Common myeloid progenitor, CD34-positive (primary cell): ENCODE measurements at regions not wholly inside any gene's neighbourhood (a gene's known extent, or its start where the extent isn't known, plus 50 kb on each side); places are given as distances from the start of the nearest gene placed in this dataset.

Experiments
- CTCF ChIA-PET: fragments of 350-600 bp; sonication (Branson Sonifier 250); formaldehyde crosslinking; loops from one replicate; lab custom pipeline; 2021; ENCODE audit warnings: antibody characterized with exemption; lab: Charles Lee
- POLR2A ChIA-PET: fragments of 350-600 bp; sonication (Branson Sonifier 250); formaldehyde crosslinking; loops from one replicate; lab custom pipeline; 2021; ENCODE audit warnings: antibody characterized with exemption; lab: Charles Lee
- DNase-seq, 3 donors: peaks; one replicate each; pipeline versions ENCODE4 v3.0.0 to v3.0.0-alpha.2; 2013
- H3K27ac ChIP-seq, 2 experiments: 1 replicate in 1 of 2; 2 replicates in 1 of 2; pipeline ENCODE4 v1.7.0; 2013; ENCODE audit warnings: inconsistent platforms in 2 of 2, low read length in 2 of 2, mild to moderate bottlenecking in 2 of 2, low read depth in 1 of 2, moderate library complexity in 1 of 2; ENCODE audit not compliant: severe bottlenecking in 2 of 2, insufficient read depth in 1 of 2, poor library complexity in 1 of 2
- H3K27me3 ChIP-seq, 5 experiments: replicated peaks in 2 of 5; 1 replicate in 3 of 5; 2 replicates in 2 of 5; pipeline versions ENCODE4 v1.6.1 to v1.7.0; 2013; ENCODE audit warnings: low read length in 4 of 5, mild to moderate bottlenecking in 2 of 5, moderate library complexity in 2 of 5, inconsistent platforms in 1 of 5; ENCODE audit not compliant: insufficient read depth in 5 of 5, control insufficient read depth in 4 of 5
- H3K36me3 ChIP-seq, 4 experiments: 1 replicate in 2 of 4; 2 replicates in 2 of 4; pipeline versions ENCODE4 v1.6.1 to v1.7.0; 2013; ENCODE audit warnings: low read length in 3 of 4, control low read depth in 1 of 4, mild to moderate bottlenecking in 1 of 4; ENCODE audit not compliant: control insufficient read depth in 4 of 4, insufficient read depth in 4 of 4
- H3K4me1 ChIP-seq, 4 experiments: 1 replicate in 3 of 4; 2 replicates in 1 of 4; pipeline versions ENCODE4 v1.6.1 to v1.7.1; 2013; ENCODE audit warnings: low read length in 3 of 4, mild to moderate bottlenecking in 3 of 4, control low read depth in 1 of 4, inconsistent platforms in 1 of 4, moderate library complexity in 1 of 4; ENCODE audit not compliant: control insufficient read depth in 4 of 4, insufficient read depth in 4 of 4; ENCODE audit errors: control extremely low read depth in 1 of 4
- H3K4me3 ChIP-seq, 7 experiments: 1 replicate in 4 of 7; 2 replicates in 3 of 7; pipeline versions ENCODE4 v1.5.1 to v1.7.0; 2013; ENCODE audit warnings: mild to moderate bottlenecking in 7 of 7, low read length in 6 of 7, moderate library complexity in 6 of 7, inconsistent platforms in 2 of 7, low read depth in 2 of 7, control low read depth in 1 of 7; ENCODE audit not compliant: insufficient read depth in 4 of 7, control insufficient read depth in 1 of 7; ENCODE audit errors: extremely low read depth in 1 of 7
- H3K9me3 ChIP-seq, 5 experiments: 1 replicate in 4 of 5; 2 replicates in 1 of 5; pipeline versions ENCODE4 v1.6.1 to v1.7.1; 2013; ENCODE audit warnings: low read length in 4 of 5, mild to moderate bottlenecking in 2 of 5, inconsistent platforms in 1 of 5, low read depth in 1 of 5, moderate library complexity in 1 of 5; ENCODE audit not compliant: control insufficient read depth in 4 of 5, insufficient read depth in 2 of 5; ENCODE audit errors: control extremely low read depth in 1 of 5
- WGBS: methylation state at CpG from one replicate; pipeline ENCODE4 v1.1.5; 2013; ENCODE audit not compliant: insufficient coverage; 5-methylcytosine and 5-hydroxymethylcytosine counted together

- no peaks in the 10 kb centered on the region for H3K27me3 ChIP-seq
- no peaks in the 10 kb centered on the region for H3K4me1 ChIP-seq
- 96% methylated on average over 2 of the region's 2 CpGs for WGBS
- no peak for DNase-seq
- no peak overlapping the region for H3K4me3 ChIP-seq
- H3K9me3 ChIP-seq, result no peaks in the 10 kb centered on the region
- H3K36me3 ChIP-seq, result no peaks in the 10 kb centered on the region
- POLR2A ChIA-PET, result no interaction called here
- CTCF ChIA-PET, result no interaction called here
- no peak overlapping the region for H3K27ac ChIP-seq
Observed at GRCh38 chr5:109529520-109529919, 119.7 kb upstream of the PJA2 start.

- H3K4me1 ChIP-seq, result no peaks in the 10 kb centered on the region
- no peaks in the 10 kb centered on the region for H3K27me3 ChIP-seq
- POLR2A ChIA-PET, result no interaction called here
- CTCF ChIA-PET, result no interaction called here
- no peak for DNase-seq
- no peak overlapping the region for H3K27ac ChIP-seq
- no peaks in the 10 kb centered on the region for H3K36me3 ChIP-seq
- 100% methylated on average over 1 of the region's 2 CpGs for WGBS
- H3K9me3 ChIP-seq, result peaks cover 0 to 8% (median 2%) of the 10 kb centered on the region in 5 experiments
- H3K4me3 ChIP-seq, result no peak overlapping the region
Observed at GRCh38 chr5:109524555-109524954, 114.8 kb upstream of the PJA2 start.

- Histone ChIP-seq H3K36me3 (no peaks in the 10 kb centered on the region), H3K9me3 (peaks cover 0 to 8% (median 2%) of the 10 kb centered on the region in 5 experiments), H3K27ac (no peak overlapping the region), H3K4me1 (no peaks in the 10 kb centered on the region), H3K4me3 (no peak overlapping the region), H3K27me3 (no peaks in the 10 kb centered on the region)
- ChIA-PET POLR2A (no interaction called here), CTCF (no interaction called here)
- 100% methylated on average over 3 of the region's 5 CpGs for WGBS
- DNase-seq, result no peak
Observed at GRCh38 chr5:109524026-109524425, 114.3 kb upstream of the PJA2 start.

GRCh38 chr5:109522404-109522803, 112.6 kb upstream of the PJA2 start:
- DNase-seq, result no peak
- Histone ChIP-seq H3K9me3 (peaks cover 0 to 8% (median 2%) of the 10 kb centered on the region in 5 experiments), H3K4me1 (no peaks in the 10 kb centered on the region), H3K27me3 (no peaks in the 10 kb centered on the region), H3K36me3 (no peaks in the 10 kb centered on the region), H3K27ac (no peak overlapping the region), H3K4me3 (no peak overlapping the region)
- CTCF ChIA-PET, result no interaction called here
- POLR2A ChIA-PET, result no interaction called here
- WGBS, result no CpG with 5 or more reads among the region's 1 CpG

- Histone ChIP-seq H3K27me3 (no peaks in the 10 kb centered on the region), H3K36me3 (no peaks in the 10 kb centered on the region), H3K27ac (no peak overlapping the region), H3K4me3 (no peak overlapping the region), H3K9me3 (peaks cover 0 to 8% (median 2%) of the 10 kb centered on the region in 5 experiments), H3K4me1 (no peaks in the 10 kb centered on the region)
- WGBS, result no CpG with 5 or more reads among the region's 3 CpGs
- CTCF ChIA-PET, result no interaction called here
- DNase-seq, result no peak
- POLR2A ChIA-PET, result no interaction called here
Observed at GRCh38 chr5:109519416-109519815, 109.6 kb upstream of the PJA2 start.

GRCh38 chr5:109516390-109516789, 106.6 kb upstream of the PJA2 start:
- WGBS, result 100% methylated on average over 1 of the region's 2 CpGs
- Histone ChIP-seq H3K36me3 (no peaks in the 10 kb centered on the region), H3K27ac (no peak overlapping the region), H3K27me3 (no peaks in the 10 kb centered on the region), H3K4me3 (no peak overlapping the region), H3K9me3 (peaks cover 0 to 6% (median 2%) of the 10 kb centered on the region in 5 experiments), H3K4me1 (peaks cover 0 to 9% (median 5%) of the 10 kb centered on the region in 4 experiments)
- ChIA-PET POLR2A (no interaction called here), CTCF (no interaction called here)
- DNase-seq, result no peak

GRCh38 chr5:109511980-109512734, 102.4 kb upstream of the PJA2 start:
- Histone ChIP-seq H3K9me3 (no peaks in the 10 kb centered on the region), H3K27ac (no peak overlapping the region), H3K4me3 (peak overlapping the region in 2 of 7 experiments; percentile 6 to 39), H3K36me3 (no peaks in the 10 kb centered on the region), H3K27me3 (no peaks in the 10 kb centered on the region), H3K4me1 (peaks cover 0 to 10% (median 5%) of the 10 kb centered on the region in 4 experiments)
- DNase-seq, result peak; percentile 7 to 66 (median 58)
- 27% methylated on average over 7 of the region's 8 CpGs for whole genome bisulfite sequencing
- ChIA-PET CTCF (no interaction called here), POLR2A (no interaction called here)
